ENCODE measurements at regions not wholly inside any gene's neighbourhood (a gene's known extent, or its start where the extent isn't known, plus 50 kb on each side); places are given as distances from the start of the nearest gene placed in this dataset.

DNA sequence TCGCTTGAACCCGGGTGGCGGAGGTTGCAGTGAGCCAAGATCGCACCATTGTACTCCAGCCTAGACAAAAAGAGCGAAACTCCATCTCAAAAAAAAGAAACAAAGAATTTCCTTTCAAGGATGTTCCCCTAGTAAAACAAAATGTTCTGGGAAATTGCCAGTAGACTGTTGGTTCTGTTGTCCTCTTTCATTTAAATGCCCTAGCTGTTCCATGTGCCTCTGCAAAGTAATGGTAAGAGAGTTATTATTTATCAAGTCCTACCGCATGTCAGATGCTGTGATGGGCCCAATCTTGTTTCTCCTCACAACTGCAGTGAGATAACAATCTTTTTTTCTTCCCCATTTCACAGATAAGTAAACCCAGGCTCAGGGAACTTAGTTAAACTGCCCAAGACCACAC lies 254.3 kb upstream of the TPM1 start:
- DNase-seq, result no peak
- H3K4me2 ChIP-seq, result no peak overlapping the region
- ChIA-PET CTCF (no interaction called here), POLR2A (ENCODE audit: unreplicated experiment) (no interaction called here)
- H2AFZ ChIP-seq, result no peak overlapping the region
- H3K27ac ChIP-seq, result no peak overlapping the region
- intact Hi-C loops (cut with micrococcal nuclease; ENCODE audit: unreplicated experiment), result no loop called here
- H3K27me3 ChIP-seq (ENCODE audit: insufficient read depth, low read depth), result no peaks in the 10 kb centered on the region
- no peak overlapping the region for H3K4me3 ChIP-seq
- H3K79me2 ChIP-seq (ENCODE audit: low read depth), result no peaks in the 10 kb centered on the region
- no TSS peak for BruUV-seq (replicated peaks)
- H3K36me3 ChIP-seq (ENCODE audit: low read depth), result no peaks in the 10 kb centered on the region
- TF ChIP-seq, protein P1, sequence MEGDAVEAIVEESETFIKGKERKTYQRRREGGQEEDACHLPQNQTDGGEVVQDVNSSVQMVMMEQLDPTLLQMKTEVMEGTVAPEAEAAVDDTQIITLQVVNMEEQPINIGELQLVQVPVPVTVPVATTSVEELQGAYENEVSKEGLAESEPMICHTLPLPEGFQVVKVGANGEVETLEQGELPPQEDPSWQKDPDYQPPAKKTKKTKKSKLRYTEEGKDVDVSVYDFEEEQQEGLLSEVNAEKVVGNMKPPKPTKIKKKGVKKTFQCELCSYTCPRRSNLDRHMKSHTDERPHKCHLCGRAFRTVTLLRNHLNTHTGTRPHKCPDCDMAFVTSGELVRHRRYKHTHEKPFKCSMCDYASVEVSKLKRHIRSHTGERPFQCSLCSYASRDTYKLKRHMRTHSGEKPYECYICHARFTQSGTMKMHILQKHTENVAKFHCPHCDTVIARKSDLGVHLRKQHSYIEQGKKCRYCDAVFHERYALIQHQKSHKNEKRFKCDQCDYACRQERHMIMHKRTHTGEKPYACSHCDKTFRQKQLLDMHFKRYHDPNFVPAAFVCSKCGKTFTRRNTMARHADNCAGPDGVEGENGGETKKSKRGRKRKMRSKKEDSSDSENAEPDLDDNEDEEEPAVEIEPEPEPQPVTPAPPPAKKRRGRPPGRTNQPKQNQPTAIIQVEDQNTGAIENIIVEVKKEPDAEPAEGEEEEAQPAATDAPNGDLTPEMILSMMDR (conservative IDR thresholded peaks at IDR 0.05), result no peak
- no peak for TF ChIP-seq EZH2 (IDR thresholded peaks at IDR 0.05; ENCODE audit: low read depth)
- no peaks in the 10 kb centered on the region for H3K9me3 ChIP-seq (ENCODE audit: insufficient read depth, low read depth)
- no peaks in the 10 kb centered on the region for H3K4me1 ChIP-seq (replicated peaks; ENCODE audit: insufficient read depth)
- no peaks in the 10 kb centered on the region for H3F3A ChIP-seq (ENCODE audit: insufficient read depth, low read depth)
- H4K20me1 ChIP-seq (ENCODE audit: insufficient read depth), result no peaks in the 10 kb centered on the region
- H3K9me2 ChIP-seq (ENCODE audit: insufficient read depth), result no peaks in the 10 kb centered on the region

DNA sequence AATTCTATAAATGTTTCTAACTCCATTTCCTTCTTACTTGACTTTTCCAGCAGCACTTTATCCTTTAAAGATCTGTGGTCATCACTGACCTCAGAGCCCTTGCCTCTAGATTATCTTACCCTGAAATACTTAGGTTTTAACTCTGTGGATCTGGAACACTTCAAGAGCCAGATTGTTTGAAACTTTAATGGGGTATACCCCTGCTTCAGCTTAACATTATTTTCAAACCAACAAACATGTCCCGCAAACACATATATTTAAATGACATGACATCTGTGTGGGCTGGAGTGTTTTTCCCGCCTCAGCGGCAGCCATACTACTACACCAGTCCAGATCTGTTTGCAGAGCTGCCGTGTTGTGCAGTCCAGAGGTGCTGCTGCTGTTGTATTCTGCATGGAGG lies 252.0 kb upstream of the TPM1 start:
- Histone ChIP-seq H3K27ac (no peak overlapping the region), H3K36me3 (ENCODE audit: low read depth) (no peaks in the 10 kb centered on the region), H3K79me2 (ENCODE audit: low read depth) (no peaks in the 10 kb centered on the region), H3K9me3 (ENCODE audit: insufficient read depth, low read depth) (no peaks in the 10 kb centered on the region), H3K27me3 (ENCODE audit: insufficient read depth, low read depth) (no peaks in the 10 kb centered on the region), H3K4me2 (no peak overlapping the region), H2AFZ (no peak overlapping the region), H4K20me1 (ENCODE audit: insufficient read depth) (no peaks in the 10 kb centered on the region), H3K9me2 (ENCODE audit: insufficient read depth) (no peaks in the 10 kb centered on the region), H3F3A (ENCODE audit: insufficient read depth, low read depth) (no peaks in the 10 kb centered on the region), H3K4me1 (replicated peaks; ENCODE audit: insufficient read depth) (no peaks in the 10 kb centered on the region), H3K4me3 (no peak overlapping the region)
- ChIA-PET POLR2A (ENCODE audit: unreplicated experiment) (interaction anchor here (0.6 kb wide), 1 partner anchor 111 kb away, joined by 3 read pairs; no protein-coding TSS in a partner anchor), CTCF (no interaction called here)
- no TSS peak for BruUV-seq (replicated peaks)
- TF ChIP-seq, protein P1 (conservative IDR thresholded peaks at IDR 0.05), result no peak
- TF ChIP-seq EZH2 (IDR thresholded peaks at IDR 0.05; ENCODE audit: low read depth), result no peak
- DNase-seq, result no peak
- intact Hi-C loops (cut with micrococcal nuclease; ENCODE audit: unreplicated experiment), result no loop called here

DNA sequence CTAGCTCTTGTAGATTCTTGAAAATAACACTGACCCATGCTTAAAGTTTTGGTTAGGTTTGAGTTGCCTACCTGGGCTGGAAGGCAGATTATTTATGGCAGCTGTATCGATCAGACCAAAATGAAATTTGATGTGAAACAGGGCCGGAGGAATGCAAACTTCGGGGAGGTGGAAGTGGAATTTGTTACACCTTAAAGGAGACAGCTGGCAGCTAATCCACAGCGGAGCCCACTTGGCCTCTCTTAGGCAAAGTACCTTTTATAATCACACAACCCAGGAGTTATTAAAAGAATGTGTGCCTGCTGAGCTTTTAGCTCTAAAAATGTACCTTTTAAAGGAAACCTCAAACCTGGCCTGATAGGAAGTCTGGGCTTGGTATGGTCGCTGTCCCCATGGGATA lies 250.9 kb upstream of the TPM1 start:
- Histone ChIP-seq H3K9me2 (ENCODE audit: insufficient read depth) (no peaks in the 10 kb centered on the region), H3F3A (ENCODE audit: insufficient read depth, low read depth) (no peaks in the 10 kb centered on the region), H3K36me3 (ENCODE audit: low read depth) (no peaks in the 10 kb centered on the region), H3K4me3 (no peak overlapping the region), H3K79me2 (ENCODE audit: low read depth) (no peaks in the 10 kb centered on the region), H4K20me1 (ENCODE audit: insufficient read depth) (no peaks in the 10 kb centered on the region), H3K4me2 (no peak overlapping the region), H3K27me3 (ENCODE audit: insufficient read depth, low read depth) (no peaks in the 10 kb centered on the region), H2AFZ (no peak overlapping the region), H3K9me3 (ENCODE audit: insufficient read depth, low read depth) (no peaks in the 10 kb centered on the region), H3K27ac (no peak overlapping the region), H3K4me1 (replicated peaks; ENCODE audit: insufficient read depth) (no peaks in the 10 kb centered on the region)
- DNase-seq, result no peak
- intact Hi-C loops (cut with micrococcal nuclease; ENCODE audit: unreplicated experiment), result no loop called here
- TF ChIP-seq, protein P1 (conservative IDR thresholded peaks at IDR 0.05), result no peak
- BruUV-seq (replicated peaks), result no TSS peak
- CTCF ChIA-PET, result no interaction called here
- POLR2A ChIA-PET (ENCODE audit: unreplicated experiment), result interaction anchor here (0.6 to 0.7 kb wide), 2 partner anchors 50 to 222 kb away, joined by 3 to 9 read pairs; no protein-coding TSS in a partner anchor
